GM18502 (cell line): ENCODE measurements at regions not wholly inside any gene's neighbourhood (a gene's known extent, or its start where the extent isn't known, plus 50 kb on each side); places are given as distances from the start of the nearest gene placed in this dataset.
"Not testable (repeated sequence)": the region's sequence is repeated elsewhere in the genome, so short reads cannot be mapped to it uniquely, and the experiment has no call there.

Experiments
- ATAC-seq: cut with Tn5 transposase; IDR thresholded peaks from one replicate; pipeline ENCODE4 v1.9.1; 2021; ENCODE audit warnings: mild to moderate bottlenecking; ENCODE audit not compliant: unreplicated experiment, poor library complexity

GRCh38 chr5:162721125-162721524, 653.6 kb downstream of the GABRG2 start:
- ATAC-seq = no peak

DNA sequence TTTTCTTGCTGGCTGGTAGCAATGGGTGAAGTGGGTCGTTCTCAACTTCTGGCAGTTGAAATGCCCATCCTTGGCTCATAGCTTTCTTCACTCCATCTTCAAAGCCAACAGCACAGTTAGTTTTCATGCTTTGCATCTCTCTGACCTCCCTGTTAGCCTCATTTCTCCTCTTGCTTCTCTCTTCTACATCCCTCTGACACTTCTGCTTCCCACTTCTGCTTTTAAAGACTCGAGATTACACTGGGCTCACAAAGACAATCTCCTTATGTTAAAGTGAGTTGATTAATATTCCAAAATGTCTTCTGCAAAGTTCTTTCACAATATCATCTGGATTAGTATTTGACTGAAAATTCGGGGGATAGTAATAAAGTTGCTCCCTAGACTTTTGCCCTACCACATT, 684.8 kb upstream of the CCNG1 start:
- ATAC-seq = no peak

- no peak for ATAC-seq
Measured at GRCh38 chr5:162762119-162762518, 675.3 kb upstream of the CCNG1 start.

DNA sequence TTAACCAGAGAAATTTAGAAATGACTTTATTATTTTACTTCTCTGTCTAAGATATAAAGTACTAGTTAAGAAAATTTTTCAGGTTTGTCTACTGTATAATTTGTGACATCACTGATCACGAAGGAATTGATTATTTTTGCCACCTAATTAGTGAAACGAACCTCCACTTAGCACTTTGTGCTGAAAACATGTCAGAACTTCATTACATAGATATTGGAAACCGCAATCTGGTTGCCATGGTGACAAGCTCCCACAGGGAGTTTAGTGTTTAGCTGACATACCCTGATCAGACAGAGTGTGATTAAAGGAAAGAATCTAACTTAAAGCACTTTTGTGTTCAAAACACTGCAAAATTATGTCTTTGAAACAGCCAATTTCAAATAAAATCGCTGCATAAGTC, 668.4 kb upstream of the CCNG1 start:
- ATAC-seq = no peak

DNA sequence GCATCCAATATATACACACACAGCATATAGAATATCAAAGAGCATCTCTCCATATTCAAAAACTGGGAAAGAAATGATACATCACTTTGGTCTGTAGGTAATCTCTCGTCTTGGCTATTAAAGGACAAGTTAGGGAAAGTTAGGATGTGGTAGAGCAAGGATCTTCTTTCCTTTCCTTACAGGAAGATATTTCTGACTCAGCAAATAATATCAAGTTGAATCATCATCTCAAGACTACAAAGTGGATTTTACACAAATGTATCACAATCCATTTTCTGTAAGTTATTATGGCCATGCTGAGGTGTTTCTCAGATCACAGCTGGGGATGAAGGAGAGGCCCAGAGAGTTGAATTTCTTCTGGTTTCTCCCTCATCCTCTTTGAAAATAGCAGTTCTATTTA, 651.7 kb upstream of the CCNG1 start:
- no peak for ATAC-seq

DNA sequence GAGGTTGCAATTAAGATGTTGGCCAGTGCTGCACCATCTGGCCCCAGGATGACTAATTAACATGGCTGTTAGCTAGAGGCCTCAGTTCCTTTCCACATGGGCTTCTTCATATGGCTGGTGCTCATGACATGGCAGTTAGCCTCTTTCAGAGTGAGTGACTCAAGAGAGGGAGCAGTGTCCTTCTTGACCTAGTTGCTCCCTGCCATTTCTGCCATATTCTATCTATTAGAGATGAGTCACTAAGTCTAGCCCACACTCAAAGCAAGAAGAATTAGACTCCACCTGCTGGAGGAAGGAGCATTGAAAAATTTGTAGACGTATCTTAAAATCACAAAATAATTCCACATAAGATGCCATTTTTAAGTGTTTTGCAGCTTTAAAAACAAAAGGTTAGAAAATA, 651.2 kb upstream of the CCNG1 start:
- ATAC-seq = no peak

DNA sequence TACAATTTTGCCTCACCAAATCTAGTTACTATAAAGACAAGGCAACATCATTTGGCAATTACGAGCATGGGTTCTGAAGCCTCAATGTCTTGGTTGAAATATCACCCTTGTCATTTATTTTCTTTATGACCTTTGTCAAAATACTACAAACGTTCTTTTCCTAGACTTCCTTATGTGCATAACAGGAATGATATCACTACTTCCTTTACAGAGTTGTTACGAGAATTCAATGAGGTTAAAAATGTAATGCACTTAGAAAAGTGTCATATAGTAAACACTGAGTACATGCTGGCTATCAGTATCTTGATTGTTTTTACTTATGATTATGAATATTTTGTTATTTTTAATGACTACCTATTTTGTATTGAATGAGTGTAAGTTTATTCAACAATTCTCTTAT, 640.9 kb upstream of the CCNG1 start:
- ATAC-seq = no peak

DNA sequence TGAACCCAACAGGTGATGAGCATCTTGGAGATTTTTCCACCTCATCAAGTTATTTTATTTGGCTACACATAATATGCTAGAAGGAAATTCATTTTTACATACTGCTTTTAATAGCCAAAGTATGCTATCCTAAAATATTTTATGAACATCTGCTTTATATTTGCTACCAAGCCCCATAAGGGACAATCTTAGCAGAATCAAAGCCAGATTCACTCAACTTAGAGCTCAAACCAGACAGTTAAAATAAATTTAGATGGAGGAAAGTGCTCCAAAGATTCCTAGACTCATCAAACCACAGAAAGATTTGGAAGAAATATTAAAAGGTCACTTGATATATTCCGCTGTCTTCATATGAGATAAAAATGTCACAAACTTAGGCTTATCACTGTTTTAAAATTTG, 637.1 kb upstream of the CCNG1 start:
- no peak for ATAC-seq

GRCh38 chr5:162801235-162801634, 636.2 kb upstream of the CCNG1 start:
- no peak for ATAC-seq

- ATAC-seq = no peak
Measured at GRCh38 chr5:162806195-162806594, 631.2 kb upstream of the CCNG1 start.

- no peak for ATAC-seq
Measured at GRCh38 chr5:162811071-162811470, 626.3 kb upstream of the CCNG1 start.

GRCh38 chr5:162816816-162817215, 620.6 kb upstream of the CCNG1 start:
- no peak for ATAC-seq

DNA sequence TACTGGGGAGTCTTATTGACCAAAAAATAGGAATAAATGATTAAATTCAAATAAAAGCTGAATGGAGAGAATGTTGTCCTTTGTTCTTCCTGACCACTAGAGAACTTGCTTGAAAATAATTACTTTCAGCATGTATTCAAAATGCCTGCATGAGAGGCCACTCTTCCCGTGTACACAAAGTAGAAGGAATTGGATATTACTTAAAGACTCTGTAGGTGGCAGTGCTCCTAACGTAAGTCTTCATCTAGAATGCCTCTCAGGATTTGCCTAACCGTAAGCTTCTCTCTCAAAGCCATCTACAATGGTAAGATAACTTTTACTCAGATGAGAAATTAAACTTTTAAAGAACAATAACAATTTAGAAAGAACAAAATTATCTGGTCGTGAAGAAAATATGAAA, 620.0 kb upstream of the CCNG1 start:
- no peak for ATAC-seq

- ATAC-seq = not testable (repeated sequence)
Measured at GRCh38 chr5:162821664-162822063, 615.7 kb upstream of the CCNG1 start.

GRCh38 chr5:162824360-162824759, 613.0 kb upstream of the CCNG1 start:
- peak; percentile 84 for ATAC-seq

DNA sequence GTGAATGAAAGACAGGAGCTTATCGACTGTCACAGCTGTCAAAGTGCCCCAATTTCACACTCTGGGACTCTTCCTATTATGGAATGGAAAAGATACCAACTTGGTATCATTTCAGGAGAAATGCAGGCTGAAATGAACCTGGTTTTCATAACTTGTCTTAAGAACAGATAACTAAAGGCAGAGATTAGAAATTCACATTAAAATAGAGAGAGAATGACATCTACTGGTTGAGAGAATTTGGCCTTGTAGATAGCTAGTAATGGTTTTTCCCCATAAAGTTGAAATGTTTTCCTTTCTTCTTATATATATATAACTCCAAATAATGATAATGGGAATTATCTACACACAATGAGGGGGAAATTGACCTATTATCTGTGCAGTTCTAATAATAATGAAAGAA, 600.2 kb upstream of the CCNG1 start:
- ATAC-seq = no peak

DNA sequence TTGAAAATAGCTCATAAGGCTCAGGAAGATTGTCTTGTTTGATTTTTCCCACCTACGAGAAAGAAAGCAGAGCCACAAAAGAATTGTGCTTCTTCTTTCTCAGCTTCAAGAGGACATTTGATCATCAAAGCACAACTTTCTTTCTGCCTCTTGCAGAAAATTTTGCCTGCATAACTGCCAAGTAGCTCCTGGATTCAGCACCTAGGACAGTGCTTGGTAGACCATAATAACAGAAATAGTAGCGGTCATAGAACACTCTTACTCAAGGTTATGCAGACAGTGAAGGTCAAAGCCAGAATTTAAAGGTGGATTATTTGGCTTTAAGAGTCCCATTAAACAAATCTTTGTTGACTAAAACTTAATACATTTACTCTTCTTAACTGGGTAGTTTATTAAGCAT, 594.7 kb upstream of the CCNG1 start:
- ATAC-seq = no peak

GRCh38 chr5:162852134-162852533, 585.3 kb upstream of the CCNG1 start:
- ATAC-seq = no peak

GRCh38 chr5:162858770-162859169, 578.6 kb upstream of the CCNG1 start:
- no peak for ATAC-seq

GRCh38 chr5:162870966-162871365, 566.4 kb upstream of the CCNG1 start:
- ATAC-seq = no peak

GRCh38 chr5:162882629-162883028, 554.8 kb upstream of the CCNG1 start:
- no peak for ATAC-seq

GRCh38 chr5:162886717-162887116, 550.7 kb upstream of the CCNG1 start:
- ATAC-seq = no peak

GRCh38 chr5:162888268-162888667, 549.1 kb upstream of the CCNG1 start:
- ATAC-seq = no peak
